Panc1 (cell line): ENCODE measurements at regions not wholly inside any gene's neighbourhood (a gene's known extent, or its start where the extent isn't known, plus 50 kb on each side); places are given as distances from the start of the nearest gene placed in this dataset.

Experiments used
- ATAC-seq: fragments of 200-7000 bp; cut with Tn5 transposase; 2 replicates; pipeline ENCODE4 v1.9.1; 2020; ENCODE audit warnings: mild to moderate bottlenecking, moderate library complexity
- BruUV-seq: library from RNA; stranded (reverse); fragments of 400-500 nt; replicated peaks from 2 replicates; lab custom pipeline; 2021; lab: Mats Ljungman, UMichigan
- CTCF ChIA-PET: fragments of 300-600 bp; sonication (Branson Sonifier 250); formaldehyde crosslinking; loops from one replicate; lab custom pipeline; 2022; ENCODE audit warnings: antibody characterized with exemption; lab: Charles Lee
- POLR2A ChIA-PET: fragments of 300-600 bp; sonication (Branson Sonifier 250); formaldehyde crosslinking; loops from one replicate; lab custom pipeline; 2022; ENCODE audit warnings: antibody characterized with exemption; lab: Charles Lee
- DNase-seq: peaks from one replicate; pipeline ENCODE4 v3.0.0-alpha.2; 2010; ENCODE audit warnings: low read depth, low spot score
- H3K27ac ChIP-seq: 2 replicates; pipeline ENCODE4 v1.5.1; 2011; ENCODE audit warnings: mild to moderate bottlenecking, low read length, inconsistent platforms
- H3K27me3 ChIP-seq: fragments of 200-500 bp; sonication (Bioruptor generic); 2 replicates; pipeline ENCODE4 v1.6.0; 2014; ENCODE audit warnings: low read length, inconsistent platforms; ENCODE audit not compliant: control insufficient read depth, insufficient read depth
- H3K36me3 ChIP-seq: fragments of 200-500 bp; sonication (Bioruptor generic); 2 replicates; pipeline ENCODE4 v1.5.1; 2014; ENCODE audit warnings: inconsistent platforms, mild to moderate bottlenecking, low read length, moderate library complexity; ENCODE audit not compliant: control insufficient read depth, insufficient read depth
- H3K4me1 ChIP-seq: 2 replicates; pipeline ENCODE4 v1.5.1; 2011; ENCODE audit warnings: inconsistent platforms, mild to moderate bottlenecking, low read length, moderate library complexity; ENCODE audit not compliant: control insufficient read depth, insufficient read depth
- H3K4me3 ChIP-seq, 2 experiments: 2 replicates each; pipeline ENCODE4 v1.5.1; 2011 to 2012; ENCODE audit warnings: low read depth in 2 of 2, low read length in 2 of 2, mild to moderate bottlenecking in 2 of 2, inconsistent platforms in 1 of 2, moderate library complexity in 1 of 2
- H3K9me3 ChIP-seq: fragments of 200-500 bp; sonication (Bioruptor generic); 2 replicates; pipeline ENCODE4 v1.5.1; 2014; ENCODE audit warnings: low read depth, mild to moderate bottlenecking, inconsistent platforms, low read length, moderate library complexity; ENCODE audit not compliant: control insufficient read depth, insufficient read depth
- POLR2AphosphoS5 ChIP-seq: IDR thresholded peaks from 2 replicates; pipeline ENCODE4 v1.6.1; 2012; ENCODE audit warnings: mild to moderate bottlenecking, low read depth, low read length, moderate library complexity
- SIN3A ChIP-seq: IDR thresholded peaks from 2 replicates; pipeline ENCODE4 v1.6.1; 2012; ENCODE audit warnings: low read depth, mild to moderate bottlenecking, low read length, moderate library complexity, borderline replicate concordance; ENCODE audit not compliant: insufficient read depth
- TCF7L2 ChIP-seq: IDR thresholded peaks from 2 replicates; pipeline ENCODE4 v1.6.1; 2011; ENCODE audit warnings: mild to moderate bottlenecking, low read depth, low read length, inconsistent platforms
- in situ Hi-C: cut with HindIII; loops from 2 replicates; pipeline ENCODE4 v1.10.0; 2016; ENCODE audit warnings: low sequenced_read_pairs, low pct_unique_long_range_greater_than_20kb
- intact Hi-C: fragments of 100-400 bp; cut with micrococcal nuclease; formaldehyde crosslinking; loops from one replicate; pipeline ENCODE4 v1.10.0; 2022; ENCODE audit not compliant: unreplicated experiment
- TF ChIP-seq, protein P1 (sequence below), 2 experiments: IDR thresholded peaks; 2 replicates each; pipeline ENCODE4 v1.6.1; 2011 to 2012; ENCODE audit warnings: low read depth in 2 of 2, control low read depth in 1 of 2, low read length in 1 of 2, mild to moderate bottlenecking in 1 of 2, moderate library complexity in 1 of 2; ENCODE audit not compliant: insufficient read depth in 1 of 2
- TF ChIP-seq, protein P2 (sequence below): fragments of 450-650 bp; IDR thresholded peaks from 2 replicates; pipeline ENCODE4 v1.5.1; 2017; ENCODE audit warnings: mild to moderate bottlenecking

DNA sequence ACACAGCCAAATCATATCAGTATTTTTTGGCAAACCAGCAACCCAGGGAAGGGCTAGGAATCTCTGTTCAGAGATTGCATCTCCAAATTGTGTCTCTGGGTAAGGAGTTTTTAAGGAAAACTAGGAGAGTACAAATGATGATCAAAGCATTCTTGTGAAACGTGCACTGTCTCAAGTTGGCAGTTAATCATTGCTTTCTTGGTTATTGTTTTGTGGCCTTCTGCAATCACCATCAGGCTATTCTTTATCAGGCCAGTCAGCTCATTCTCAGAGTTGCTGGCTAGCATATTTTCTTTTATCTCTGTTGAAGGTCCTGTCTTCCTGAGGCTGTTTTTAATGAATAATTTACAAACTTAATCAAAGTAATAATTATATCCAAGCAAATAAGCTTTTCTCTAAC is 129.1 kb upstream of the CCDC179 start:
- H3K36me3 ChIP-seq = no peaks in the 10 kb centered on the region
- ChIA-PET CTCF (no interaction called here), POLR2A (no interaction called here)
- DNase-seq = no peak
- BruUV-seq = no TSS peak
- in situ Hi-C loops = no loop called here
- H3K9me3 ChIP-seq = 0 out of 2 replicates have a peak, but pooled peaks cover 3% of the 10 kb centered on the region
- TF ChIP-seq POLR2AphosphoS5 (no peak), SIN3A (no peak), TCF7L2 (no peak)
- TF ChIP-seq, protein P1, sequence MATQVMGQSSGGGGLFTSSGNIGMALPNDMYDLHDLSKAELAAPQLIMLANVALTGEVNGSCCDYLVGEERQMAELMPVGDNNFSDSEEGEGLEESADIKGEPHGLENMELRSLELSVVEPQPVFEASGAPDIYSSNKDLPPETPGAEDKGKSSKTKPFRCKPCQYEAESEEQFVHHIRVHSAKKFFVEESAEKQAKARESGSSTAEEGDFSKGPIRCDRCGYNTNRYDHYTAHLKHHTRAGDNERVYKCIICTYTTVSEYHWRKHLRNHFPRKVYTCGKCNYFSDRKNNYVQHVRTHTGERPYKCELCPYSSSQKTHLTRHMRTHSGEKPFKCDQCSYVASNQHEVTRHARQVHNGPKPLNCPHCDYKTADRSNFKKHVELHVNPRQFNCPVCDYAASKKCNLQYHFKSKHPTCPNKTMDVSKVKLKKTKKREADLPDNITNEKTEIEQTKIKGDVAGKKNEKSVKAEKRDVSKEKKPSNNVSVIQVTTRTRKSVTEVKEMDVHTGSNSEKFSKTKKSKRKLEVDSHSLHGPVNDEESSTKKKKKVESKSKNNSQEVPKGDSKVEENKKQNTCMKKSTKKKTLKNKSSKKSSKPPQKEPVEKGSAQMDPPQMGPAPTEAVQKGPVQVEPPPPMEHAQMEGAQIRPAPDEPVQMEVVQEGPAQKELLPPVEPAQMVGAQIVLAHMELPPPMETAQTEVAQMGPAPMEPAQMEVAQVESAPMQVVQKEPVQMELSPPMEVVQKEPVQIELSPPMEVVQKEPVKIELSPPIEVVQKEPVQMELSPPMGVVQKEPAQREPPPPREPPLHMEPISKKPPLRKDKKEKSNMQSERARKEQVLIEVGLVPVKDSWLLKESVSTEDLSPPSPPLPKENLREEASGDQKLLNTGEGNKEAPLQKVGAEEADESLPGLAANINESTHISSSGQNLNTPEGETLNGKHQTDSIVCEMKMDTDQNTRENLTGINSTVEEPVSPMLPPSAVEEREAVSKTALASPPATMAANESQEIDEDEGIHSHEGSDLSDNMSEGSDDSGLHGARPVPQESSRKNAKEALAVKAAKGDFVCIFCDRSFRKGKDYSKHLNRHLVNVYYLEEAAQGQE (IDR thresholded peaks at IDR 0.05; ENCODE audit: insufficient read depth in 1 of 2, low read depth in 2 of 2, low read length in 1 of 2) = no peak
- TF ChIP-seq, protein P2, sequence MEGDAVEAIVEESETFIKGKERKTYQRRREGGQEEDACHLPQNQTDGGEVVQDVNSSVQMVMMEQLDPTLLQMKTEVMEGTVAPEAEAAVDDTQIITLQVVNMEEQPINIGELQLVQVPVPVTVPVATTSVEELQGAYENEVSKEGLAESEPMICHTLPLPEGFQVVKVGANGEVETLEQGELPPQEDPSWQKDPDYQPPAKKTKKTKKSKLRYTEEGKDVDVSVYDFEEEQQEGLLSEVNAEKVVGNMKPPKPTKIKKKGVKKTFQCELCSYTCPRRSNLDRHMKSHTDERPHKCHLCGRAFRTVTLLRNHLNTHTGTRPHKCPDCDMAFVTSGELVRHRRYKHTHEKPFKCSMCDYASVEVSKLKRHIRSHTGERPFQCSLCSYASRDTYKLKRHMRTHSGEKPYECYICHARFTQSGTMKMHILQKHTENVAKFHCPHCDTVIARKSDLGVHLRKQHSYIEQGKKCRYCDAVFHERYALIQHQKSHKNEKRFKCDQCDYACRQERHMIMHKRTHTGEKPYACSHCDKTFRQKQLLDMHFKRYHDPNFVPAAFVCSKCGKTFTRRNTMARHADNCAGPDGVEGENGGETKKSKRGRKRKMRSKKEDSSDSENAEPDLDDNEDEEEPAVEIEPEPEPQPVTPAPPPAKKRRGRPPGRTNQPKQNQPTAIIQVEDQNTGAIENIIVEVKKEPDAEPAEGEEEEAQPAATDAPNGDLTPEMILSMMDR = no peak
- no peaks in the 10 kb centered on the region for H3K27me3 ChIP-seq
- H3K27ac ChIP-seq = no peak overlapping the region
- no peak for ATAC-seq
- no peaks in the 10 kb centered on the region for H3K4me1 ChIP-seq
- H3K4me3 ChIP-seq = no peak overlapping the region
- intact Hi-C loops = no loop called here

DNA sequence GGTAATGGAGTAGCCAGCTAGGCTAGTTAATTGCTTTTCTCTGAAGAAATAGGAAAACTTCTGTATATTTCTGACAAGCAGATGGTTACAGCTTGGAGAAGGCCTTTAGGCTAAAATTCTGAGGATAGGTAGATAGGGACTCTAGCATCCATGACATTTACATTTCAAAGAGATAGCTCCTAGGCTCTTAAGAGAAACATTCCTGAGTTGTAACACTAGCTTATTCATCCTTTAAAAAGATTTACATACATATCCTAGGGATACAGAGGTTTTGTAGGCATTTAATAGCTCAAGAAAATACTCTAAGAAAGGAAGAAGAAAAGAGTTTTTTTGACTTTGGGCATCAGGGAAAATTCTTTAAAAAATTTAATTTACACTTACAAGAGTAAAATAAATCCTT is 130.9 kb upstream of the CCDC179 start:
- TF ChIP-seq POLR2AphosphoS5 (no peak), SIN3A (no peak), TCF7L2 (no peak)
- no peak for DNase-seq
- BruUV-seq = no TSS peak

DNA sequence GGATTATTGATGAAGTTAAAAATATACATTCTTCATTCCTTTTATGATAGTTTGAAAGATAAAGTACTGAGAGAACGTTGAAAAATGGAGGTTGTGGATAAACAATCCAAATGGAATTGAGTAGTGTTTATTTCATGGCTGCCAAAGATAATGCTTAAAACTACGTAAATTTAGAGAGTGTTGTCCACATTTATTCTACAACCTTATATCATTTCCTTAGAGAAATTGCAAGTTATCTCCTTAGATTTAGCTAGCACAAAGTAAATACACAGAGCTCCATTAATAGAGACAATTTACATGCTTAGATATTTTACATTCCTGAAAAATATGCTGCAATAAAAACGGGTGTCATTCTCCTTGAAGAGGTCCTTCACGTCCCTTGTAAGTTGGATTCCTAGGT is 146.5 kb upstream of the CCDC179 start:
- Histone ChIP-seq H3K9me3 (no peaks in the 10 kb centered on the region), H3K27ac (no peak overlapping the region), H3K4me3 (no peak overlapping the region), H3K4me1 (no peaks in the 10 kb centered on the region), H3K36me3 (no peaks in the 10 kb centered on the region), H3K27me3 (no peaks in the 10 kb centered on the region)
- intact Hi-C loops = no loop called here
- no TSS peak for BruUV-seq
- TF ChIP-seq TCF7L2 = no peak
- TF ChIP-seq, protein P2 = no peak
- TF ChIP-seq POLR2AphosphoS5 = no peak
- TF ChIP-seq, protein P1 (IDR thresholded peaks at IDR 0.05; ENCODE audit: insufficient read depth in 1 of 2, low read depth in 2 of 2, low read length in 1 of 2) = no peak
- in situ Hi-C loops = no loop called here
- CTCF ChIA-PET = no interaction called here
- POLR2A ChIA-PET = no interaction called here
- no peak for ATAC-seq
- no peak for DNase-seq

More for the DNA sequence above, 130.9 kb upstream of the CCDC179 start:
- ATAC-seq = no peak
- Histone ChIP-seq H3K27ac (no peak overlapping the region), H3K4me3 (no peak overlapping the region), H3K36me3 (no peaks in the 10 kb centered on the region), H3K27me3 (no peaks in the 10 kb centered on the region), H3K9me3 (0 out of 2 replicates have a peak, but pooled peaks cover 3% of the 10 kb centered on the region), H3K4me1 (no peaks in the 10 kb centered on the region)
- intact Hi-C loops = no loop called here
- CTCF ChIA-PET = no interaction called here
- POLR2A ChIA-PET = no interaction called here
- in situ Hi-C loops = no loop called here
